HCT116 (cell line): ENCODE measurements at regions not wholly inside any gene's neighbourhood (a gene's known extent, or its start where the extent isn't known, plus 50 kb on each side); places are given as distances from the start of the nearest gene placed in this dataset.

Experiments
- ATF3 ChIP-seq: IDR thresholded peaks from 2 replicates; pipeline ENCODE4 v1.6.1; 2012
- CEBPB ChIP-seq: IDR thresholded peaks from 2 replicates; pipeline ENCODE4 v1.6.1; 2012; ENCODE audit warnings: low read depth
- CTCF ChIP-seq, 3 experiments: fragments of 200-600 bp in 1 of 3; sonication (generic) in 1 of 3; IDR thresholded peaks in 2 of 3; conservative IDR thresholded peaks in 1 of 3; 2 replicates each; pipeline ENCODE4 v1.5.1; 2012 to 2017; ENCODE audit warnings: low read depth in 2 of 3, low read length in 2 of 3, antibody characterized with exemption in 1 of 3, borderline replicate concordance in 1 of 3, control low read depth in 1 of 3, mild to moderate bottlenecking in 1 of 3, mixed read lengths in 1 of 3, mixed run types in 1 of 3, moderate library complexity in 1 of 3; ENCODE audit not compliant: insufficient read depth in 1 of 3
- EGR1 ChIP-seq: IDR thresholded peaks from 2 replicates; pipeline ENCODE4 v1.6.1; 2012; ENCODE audit warnings: low read depth
- EZH2 ChIP-seq: fragments of 200-600 bp; sonication (generic); IDR thresholded peaks from 2 replicates; pipeline ENCODE4 v1.6.1; 2017; ENCODE audit warnings: antibody characterized with exemption, mixed run types
- JUND ChIP-seq: IDR thresholded peaks from 2 replicates; pipeline ENCODE4 v1.6.1; 2012
- MAX ChIP-seq: IDR thresholded peaks from 2 replicates; pipeline ENCODE4 v1.6.1; 2012
- POLR2A ChIP-seq: IDR thresholded peaks from 2 replicates; pipeline ENCODE4 v1.7.0; 2011; ENCODE audit warnings: borderline replicate concordance; ENCODE audit not compliant: insufficient read depth, insufficient read length; ENCODE audit errors: extremely low read depth
- POLR2AphosphoS5 ChIP-seq: IDR thresholded peaks from 2 replicates; pipeline ENCODE4 v1.6.1; 2011; ENCODE audit warnings: mild to moderate bottlenecking, low read depth, low read length, moderate library complexity
- RAD21 ChIP-seq: IDR thresholded peaks from 2 replicates; pipeline ENCODE4 v1.6.1; 2012; ENCODE audit warnings: low read depth, mild to moderate bottlenecking
- REST ChIP-seq: IDR thresholded peaks from 2 replicates; pipeline ENCODE4 v1.6.1; 2012; ENCODE audit warnings: low read depth

- TF ChIP-seq EZH2: no peak
- TF ChIP-seq CEBPB: no peak
- TF ChIP-seq MAX: no peak
- TF ChIP-seq EGR1: no peak
- TF ChIP-seq POLR2A: no peak
- no peak for TF ChIP-seq POLR2AphosphoS5
- TF ChIP-seq CTCF (IDR thresholded peaks at IDR 0.05 in 2 of 3, conservative IDR thresholded peaks at IDR 0.05 in 1 of 3; ENCODE audit: borderline replicate concordance in 1 of 3, insufficient read depth in 1 of 3, low read depth in 2 of 3, low read length in 2 of 3): no peak
- TF ChIP-seq RAD21: no peak
- TF ChIP-seq JUND: no peak
- no peak for TF ChIP-seq ATF3
- TF ChIP-seq REST: no peak
Observed at GRCh38 chr6:140641412-140641811, 1267.0 kb upstream of the CITED2 start.
